Choroid plexus epithelial cell (primary cell): ENCODE measurements at regions not wholly inside any gene's neighbourhood (a gene's known extent, or its start where the extent isn't known, plus 50 kb on each side); places are given as distances from the start of the nearest gene placed in this dataset.

Source experiments
- DNase-seq: peaks from one replicate; pipeline ENCODE4 v3.0.0-alpha.2; 2010; ENCODE audit warnings: low read depth
- H3K4me3 ChIP-seq: 2 replicates; pipeline ENCODE4 v1.5.1; 2011; ENCODE audit warnings: low read depth, mild to moderate bottlenecking, control low read depth, low read length, moderate library complexity
- TF ChIP-seq, protein P1 (sequence below): conservative IDR thresholded peaks from 2 replicates; pipeline ENCODE4 v1.5.1; 2011; ENCODE audit warnings: low read depth, mild to moderate bottlenecking, control low read depth, inconsistent platforms, low read length, moderate library complexity

DNA sequence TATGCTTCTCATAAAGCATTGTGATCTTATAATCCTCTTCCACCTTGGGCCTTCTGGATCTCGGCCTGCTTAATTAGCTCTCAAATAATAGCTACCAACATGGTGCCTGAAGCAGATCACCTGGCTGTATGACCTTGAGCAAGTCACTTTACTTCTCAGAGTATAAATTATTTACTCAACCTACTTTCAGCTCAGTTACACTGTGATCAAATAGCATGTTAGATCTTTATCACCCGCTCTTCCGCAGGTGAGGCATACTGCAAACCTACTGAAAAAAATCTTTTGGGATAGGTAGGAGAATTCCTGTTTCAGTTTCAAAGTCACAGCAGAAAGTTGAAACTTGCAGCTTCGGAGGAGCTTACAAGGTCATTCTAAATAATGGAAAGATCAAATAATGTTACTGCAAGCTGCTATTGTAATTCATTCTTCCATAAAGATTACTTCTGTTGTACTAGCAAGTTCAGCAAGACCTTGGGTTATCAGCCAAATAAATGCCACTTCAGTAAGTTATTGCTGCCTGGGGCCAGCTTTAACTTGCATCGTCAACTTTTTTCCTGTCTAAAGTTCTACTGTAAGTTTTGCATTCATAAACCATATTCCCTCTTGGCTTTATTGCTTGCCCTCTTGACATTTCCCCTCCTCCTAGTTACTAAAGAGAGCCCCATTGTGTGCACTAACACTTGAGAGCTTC lies 268.4 kb upstream of the ATP11B start:
- H3K4me3 ChIP-seq, result no peak overlapping the region
- TF ChIP-seq, protein P1, sequence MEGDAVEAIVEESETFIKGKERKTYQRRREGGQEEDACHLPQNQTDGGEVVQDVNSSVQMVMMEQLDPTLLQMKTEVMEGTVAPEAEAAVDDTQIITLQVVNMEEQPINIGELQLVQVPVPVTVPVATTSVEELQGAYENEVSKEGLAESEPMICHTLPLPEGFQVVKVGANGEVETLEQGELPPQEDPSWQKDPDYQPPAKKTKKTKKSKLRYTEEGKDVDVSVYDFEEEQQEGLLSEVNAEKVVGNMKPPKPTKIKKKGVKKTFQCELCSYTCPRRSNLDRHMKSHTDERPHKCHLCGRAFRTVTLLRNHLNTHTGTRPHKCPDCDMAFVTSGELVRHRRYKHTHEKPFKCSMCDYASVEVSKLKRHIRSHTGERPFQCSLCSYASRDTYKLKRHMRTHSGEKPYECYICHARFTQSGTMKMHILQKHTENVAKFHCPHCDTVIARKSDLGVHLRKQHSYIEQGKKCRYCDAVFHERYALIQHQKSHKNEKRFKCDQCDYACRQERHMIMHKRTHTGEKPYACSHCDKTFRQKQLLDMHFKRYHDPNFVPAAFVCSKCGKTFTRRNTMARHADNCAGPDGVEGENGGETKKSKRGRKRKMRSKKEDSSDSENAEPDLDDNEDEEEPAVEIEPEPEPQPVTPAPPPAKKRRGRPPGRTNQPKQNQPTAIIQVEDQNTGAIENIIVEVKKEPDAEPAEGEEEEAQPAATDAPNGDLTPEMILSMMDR, result no peak
- no peak for DNase-seq

DNA sequence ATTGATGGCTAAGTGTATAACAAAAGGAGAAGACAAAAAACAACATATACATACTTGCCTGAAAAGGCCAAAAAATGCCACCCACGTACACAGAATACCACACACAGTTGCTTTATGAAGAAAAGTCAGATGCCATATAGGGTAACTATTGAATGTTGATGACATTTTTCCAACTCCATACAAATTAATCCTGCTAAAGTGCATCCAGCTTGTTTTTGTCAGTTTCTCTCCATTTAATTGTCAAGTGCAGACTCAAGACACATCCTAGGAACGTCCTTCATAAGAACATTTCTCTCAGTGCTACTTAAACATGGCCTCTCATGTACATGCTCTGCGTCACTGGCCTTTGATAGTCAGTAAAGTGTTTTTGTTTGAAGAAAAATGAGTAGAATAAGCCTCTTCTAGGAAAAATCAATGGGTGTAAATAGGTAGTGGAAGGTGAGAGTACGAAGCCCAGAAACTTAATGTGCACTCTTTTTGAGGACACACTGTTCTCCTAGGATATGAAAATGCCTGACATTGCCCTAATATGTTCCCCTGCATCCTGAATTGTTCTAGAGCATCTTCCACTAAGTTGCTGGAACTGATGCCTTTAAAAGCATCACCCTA lies 267.4 kb upstream of the ATP11B start:
- TF ChIP-seq, protein P1, result no peak
- no peak overlapping the region for H3K4me3 ChIP-seq
- no peak for DNase-seq

DNA sequence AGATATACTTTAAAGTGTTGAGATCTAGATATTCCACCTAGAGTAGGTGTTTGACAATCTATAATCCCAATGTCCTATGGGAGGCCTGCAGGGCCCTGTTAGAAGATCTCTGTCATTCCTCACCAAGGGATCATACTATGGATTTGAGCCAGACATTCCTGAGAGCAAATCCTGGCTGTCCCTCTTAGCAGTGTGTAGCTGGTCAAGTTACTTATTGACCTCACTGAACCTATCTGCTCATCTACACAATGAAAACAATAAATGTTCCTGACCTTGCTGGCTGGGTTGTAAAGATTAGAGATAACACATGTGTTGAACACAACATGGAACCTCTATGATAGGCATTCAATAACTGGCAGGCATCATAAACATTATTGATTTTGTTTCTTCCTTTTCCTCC lies 265.6 kb upstream of the ATP11B start:
- TF ChIP-seq, protein P1, result no peak
- no peak overlapping the region for H3K4me3 ChIP-seq
- DNase-seq, result no peak

DNA sequence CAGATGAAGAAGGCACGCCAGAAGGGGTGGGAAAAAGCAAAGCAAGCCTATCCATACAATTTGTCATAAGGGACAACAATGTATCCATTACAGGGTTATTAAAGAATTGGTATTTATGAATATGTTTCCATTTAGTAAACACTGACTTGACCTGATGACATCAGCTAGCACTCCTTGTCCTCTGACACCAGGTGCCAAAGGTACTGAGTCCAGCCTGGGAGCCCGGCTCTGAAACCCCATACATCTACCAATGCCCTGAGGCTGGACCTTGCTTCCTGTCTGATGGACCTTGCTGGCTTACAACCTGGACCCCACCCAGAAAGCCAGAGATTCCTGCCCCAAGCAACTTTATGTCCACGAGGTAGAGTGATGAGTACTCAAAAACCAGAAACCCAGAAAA lies 263.0 kb upstream of the ATP11B start:
- TF ChIP-seq, protein P1, result no peak
- H3K4me3 ChIP-seq, result no peak overlapping the region

DNA sequence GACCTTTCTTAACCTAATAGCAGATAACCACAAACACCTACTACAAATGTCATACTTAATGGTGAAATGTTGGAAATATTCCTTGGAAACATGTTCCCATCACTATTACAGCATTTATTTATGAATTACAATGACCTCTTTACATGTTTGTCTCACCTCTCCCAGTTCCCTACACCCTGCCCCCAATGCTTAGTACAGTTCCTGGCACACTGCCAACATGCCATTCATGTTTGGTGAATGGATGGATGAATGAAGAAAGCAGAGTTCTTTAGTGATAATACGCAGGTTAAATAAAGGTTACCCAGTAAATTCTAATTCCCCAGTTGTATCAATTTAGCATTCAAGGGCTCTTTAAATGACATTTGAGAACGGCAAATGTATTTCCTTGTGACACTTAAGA lies 259.9 kb upstream of the ATP11B start:
- DNase-seq, result no peak
- TF ChIP-seq, protein P1, result no peak
- H3K4me3 ChIP-seq, result no peak overlapping the region

More for the DNA sequence above, 263.0 kb upstream of the ATP11B start:
- DNase-seq, result no peak

DNA sequence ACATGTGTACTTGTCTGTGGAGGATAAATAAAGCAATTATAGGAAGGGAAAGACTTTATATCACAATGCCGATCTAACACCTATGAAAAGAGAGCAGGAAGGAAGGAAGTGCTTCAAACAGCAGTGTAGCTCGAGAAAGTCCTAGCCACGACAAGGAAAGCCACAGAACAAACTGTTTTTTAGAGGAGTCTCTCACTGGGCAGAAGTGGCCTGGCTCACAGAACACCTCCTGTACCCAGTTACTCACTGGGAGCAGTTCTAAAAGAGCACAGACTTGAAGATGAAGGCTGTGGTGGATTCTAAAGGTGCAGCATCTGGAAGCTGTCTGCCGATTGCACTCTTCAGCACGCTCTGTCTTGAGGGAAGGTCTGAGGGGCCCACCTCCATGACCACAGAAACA lies 248.8 kb upstream of the ATP11B start:
- DNase-seq, result no peak
- TF ChIP-seq, protein P1, result no peak
- H3K4me3 ChIP-seq, result no peak overlapping the region

DNA sequence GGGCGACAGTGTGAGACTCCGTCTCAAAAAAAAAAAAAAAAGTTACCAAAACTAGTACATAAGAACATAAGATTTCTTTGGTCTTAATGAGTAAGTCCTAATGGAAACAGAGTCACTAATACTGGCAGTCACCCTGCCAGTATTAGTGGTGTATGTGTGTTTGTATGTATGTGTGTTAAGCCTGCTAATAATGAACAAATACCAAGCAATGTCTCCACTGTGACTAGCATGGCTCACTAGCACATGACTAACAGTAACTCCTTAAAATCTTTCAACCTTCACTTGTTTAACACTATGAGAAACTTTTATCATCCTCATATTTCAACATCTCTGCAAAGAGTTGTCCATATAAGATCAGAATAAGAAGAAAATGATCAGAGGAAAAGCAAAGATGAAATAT lies 231.0 kb upstream of the ATP11B start:
- no peak for DNase-seq
- TF ChIP-seq, protein P1, result no peak
- no peak overlapping the region for H3K4me3 ChIP-seq
